ENCODE measurements at regions not wholly inside any gene's neighbourhood (a gene's known extent, or its start where the extent isn't known, plus 50 kb on each side); places are given as distances from the start of the nearest gene placed in this dataset.

GRCh38 chr16:13403326-13403725, 501.9 kb downstream of the SHISA9 start:
- H3K79me2 ChIP-seq (ENCODE audit: insufficient read depth, low read length), result no peaks in the 10 kb centered on the region
- H4K20me1 ChIP-seq (ENCODE audit: insufficient read depth, low read length), result no peaks in the 10 kb centered on the region
- no peak for TF ChIP-seq CTCF (IDR thresholded peaks at IDR 0.05; ENCODE audit: low read length)
- TF ChIP-seq EZH2 (IDR thresholded peaks at IDR 0.05; ENCODE audit: borderline replicate concordance, low read length), result no peak
- H3K27me3 ChIP-seq (ENCODE audit: insufficient read depth, low read length), result no peaks in the 10 kb centered on the region
- H3K9me3 ChIP-seq (ENCODE audit: low read length), result 0 out of 2 replicates have a peak, but pooled peaks cover 4% of the 10 kb centered on the region
- H2AFZ ChIP-seq (ENCODE audit: low read length), result no peak overlapping the region
- no peaks in the 10 kb centered on the region for H3K9me2 ChIP-seq (ENCODE audit: low read depth, low read length)
- no peak overlapping the region for H3K27ac ChIP-seq (ENCODE audit: low read depth, low read length, poor library complexity, severe bottlenecking)
- no peak overlapping the region for H3K9ac ChIP-seq (ENCODE audit: low read length)
- H3K36me3 ChIP-seq (ENCODE audit: insufficient read depth, low read length), result no peaks in the 10 kb centered on the region
- H3K4me2 ChIP-seq (ENCODE audit: low read length), result no peak overlapping the region
- H3K4me3 ChIP-seq (ENCODE audit: low read depth, low read length, poor library complexity, severe bottlenecking), result no peak overlapping the region
- peaks cover 10% of the 10 kb centered on the region for H3K4me1 ChIP-seq (ENCODE audit: insufficient read depth, low read length, severe bottlenecking)
- no peaks in the 10 kb centered on the region for H3F3A ChIP-seq (ENCODE audit: insufficient read depth, low read length)

DNA sequence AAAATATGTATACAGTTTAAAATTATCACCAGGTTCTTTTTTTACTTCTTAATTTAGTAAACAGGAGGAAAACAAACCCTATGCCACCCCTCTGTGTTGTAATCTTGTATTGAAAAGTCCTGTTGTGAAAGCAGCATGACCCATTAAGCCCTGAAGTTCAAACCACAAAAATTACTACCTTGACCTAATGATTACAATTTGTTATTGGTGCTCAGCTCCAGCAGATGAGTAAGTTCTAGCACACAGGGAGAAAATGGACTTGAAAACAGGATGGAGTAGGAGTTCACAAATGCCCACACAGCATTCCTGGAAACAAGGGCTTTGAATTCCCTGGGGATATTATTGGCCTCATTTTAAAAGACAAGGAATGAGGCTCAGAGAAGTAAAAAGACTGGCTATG, 505.8 kb upstream of the ERCC4 start:
- H3F3A ChIP-seq (ENCODE audit: insufficient read depth, low read length), result no peaks in the 10 kb centered on the region

GRCh38 chr16:13419589-13419988, 500.4 kb upstream of the ERCC4 start:
- H3F3A ChIP-seq (ENCODE audit: insufficient read depth, low read length), result no peaks in the 10 kb centered on the region
- no peak overlapping the region for H2AFZ ChIP-seq (ENCODE audit: low read length)
- TF ChIP-seq CTCF (IDR thresholded peaks at IDR 0.05; ENCODE audit: low read length) (no peak), EZH2 (IDR thresholded peaks at IDR 0.05; ENCODE audit: borderline replicate concordance, low read length) (no peak)
- H4K20me1 ChIP-seq (ENCODE audit: insufficient read depth, low read length), result no peaks in the 10 kb centered on the region
- H3K27ac ChIP-seq (ENCODE audit: low read depth, low read length, poor library complexity, severe bottlenecking), result no peak overlapping the region
- H3K36me3 ChIP-seq (ENCODE audit: insufficient read depth, low read length), result no peaks in the 10 kb centered on the region
- no peaks in the 10 kb centered on the region for H3K9me2 ChIP-seq (ENCODE audit: low read depth, low read length)
- H3K4me2 ChIP-seq (ENCODE audit: low read length), result no peak overlapping the region
- no peak overlapping the region for H3K9ac ChIP-seq (ENCODE audit: low read length)
- H3K27me3 ChIP-seq (ENCODE audit: insufficient read depth, low read length), result no peaks in the 10 kb centered on the region
- H3K79me2 ChIP-seq (ENCODE audit: insufficient read depth, low read length), result no peaks in the 10 kb centered on the region
- H3K9me3 ChIP-seq (ENCODE audit: low read length), result no peaks in the 10 kb centered on the region
- no peak overlapping the region for H3K4me3 ChIP-seq (ENCODE audit: low read depth, low read length, poor library complexity, severe bottlenecking)
- peaks cover 7% of the 10 kb centered on the region for H3K4me1 ChIP-seq (ENCODE audit: insufficient read depth, low read length, severe bottlenecking)

More for the DNA sequence above, 505.8 kb upstream of the ERCC4 start:
- Histone ChIP-seq H3K4me3 (ENCODE audit: low read depth, low read length, poor library complexity, severe bottlenecking) (no peak overlapping the region), H3K9ac (ENCODE audit: low read length) (no peak overlapping the region), H3K4me1 (ENCODE audit: insufficient read depth, low read length, severe bottlenecking) (peaks cover 25% of the 10 kb centered on the region), H3K9me3 (ENCODE audit: low read length) (no peaks in the 10 kb centered on the region), H3K27me3 (ENCODE audit: insufficient read depth, low read length) (no peaks in the 10 kb centered on the region), H3K4me2 (ENCODE audit: low read length) (no peak overlapping the region), H2AFZ (ENCODE audit: low read length) (no peak overlapping the region), H3K9me2 (ENCODE audit: low read depth, low read length) (no peaks in the 10 kb centered on the region), H3K36me3 (ENCODE audit: insufficient read depth, low read length) (no peaks in the 10 kb centered on the region), H4K20me1 (ENCODE audit: insufficient read depth, low read length) (no peaks in the 10 kb centered on the region), H3K79me2 (ENCODE audit: insufficient read depth, low read length) (no peaks in the 10 kb centered on the region), H3K27ac (ENCODE audit: low read depth, low read length, poor library complexity, severe bottlenecking) (no peak overlapping the region)
- TF ChIP-seq EZH2 (IDR thresholded peaks at IDR 0.05; ENCODE audit: borderline replicate concordance, low read length) (no peak), CTCF (IDR thresholded peaks at IDR 0.05; ENCODE audit: low read length) (no peak)
